HCT116 (cell line): ENCODE measurements at regions not wholly inside any gene's neighbourhood (a gene's known extent, or its start where the extent isn't known, plus 50 kb on each side); places are given as distances from the start of the nearest gene placed in this dataset.

Source experiments
- ATAC-seq: fragments of 200-7000 bp; cut with Tn5 transposase; 2 replicates; pipeline ENCODE4 v1.9.1; 2020; ENCODE audit warnings: mild to moderate bottlenecking, moderate library complexity
- BruUV-seq: library from RNA; stranded (reverse); fragments of 400-500 nt; replicated peaks from 2 replicates; lab custom pipeline; 2021; lab: Mats Ljungman, UMichigan
- CTCF ChIA-PET: fragments of 300-600 bp; sonication (Branson Sonifier 250); formaldehyde crosslinking; loops from one replicate; lab custom pipeline; 2021; ENCODE audit warnings: antibody characterized with exemption; lab: Charles Lee
- POLR2A ChIA-PET: fragments of 300-600, 350-600 bp; sonication (Branson Sonifier 250); formaldehyde crosslinking; loops from one replicate; lab custom pipeline; 2021; ENCODE audit warnings: antibody characterized with exemption; lab: Charles Lee
- RAD21 ChIA-PET, 2 experiments: fragments of 300-600 bp; sonication (Branson Sonifier 250); formaldehyde crosslinking; loops; one replicate each; lab custom pipeline; 2023; ENCODE audit warnings: low total read pairs in 2 of 2; ENCODE audit not compliant: uncharacterized antibody in 2 of 2, unreplicated experiment in 2 of 2, low non-redundant PET in 1 of 2; lab: Charles Lee
- DNase-seq: peaks from one replicate; pipeline ENCODE4 v3.0.0-alpha.2; 2010; ENCODE audit warnings: low read depth, low spot score
- H2AFZ ChIP-seq: fragments of 200-600 bp; shearing (Covaris generic), sonication (generic); 2 replicates; pipeline ENCODE4 v1.6.1; 2017; ENCODE audit warnings: low read depth, mixed run types, mixed read lengths, antibody characterized with exemption, low read length; ENCODE audit not compliant: poor library complexity, severe bottlenecking
- H3K27ac ChIP-seq: 2 replicates; pipeline ENCODE4 v1.5.1; 2012; ENCODE audit warnings: low read depth, low read length
- H3K27me3 ChIP-seq: fragments of 200-600 bp; sonication (generic); 2 replicates; pipeline ENCODE4 v1.6.1; 2016; ENCODE audit warnings: mixed run types, low read length, mixed read lengths; ENCODE audit not compliant: insufficient read depth
- H3K36me3 ChIP-seq, 2 experiments: fragments of 200-500 bp in 1 of 2; fragments of 200-600 bp in 1 of 2; sonication (Bioruptor generic) in 1 of 2; sonication (generic) in 1 of 2; 2 replicates each; pipeline versions ENCODE4 v1.5.1 to v1.6.1; 2014 to 2016; ENCODE audit warnings: low read length in 2 of 2, inconsistent platforms in 1 of 2, mixed read lengths in 1 of 2, mixed run types in 1 of 2; ENCODE audit not compliant: insufficient read depth in 2 of 2, control insufficient read depth in 1 of 2
- H3K4me1 ChIP-seq, 2 experiments: fragments of 200-600 bp in 1 of 2; sonication (generic) in 1 of 2; 2 replicates each; pipeline versions ENCODE4 v1.5.1 to v1.6.1; 2012 to 2017; ENCODE audit warnings: low read length in 2 of 2, inconsistent platforms in 1 of 2, mild to moderate bottlenecking in 1 of 2, mixed read lengths in 1 of 2, mixed run types in 1 of 2, moderate library complexity in 1 of 2; ENCODE audit not compliant: insufficient read depth in 2 of 2, control insufficient read depth in 1 of 2
- H3K4me2 ChIP-seq: fragments of 200-600 bp; sonication (generic); 2 replicates; pipeline ENCODE4 v1.6.1; 2017; ENCODE audit warnings: mixed run types, low read length, mixed read lengths
- H3K4me3 ChIP-seq, 2 experiments: fragments of 200-600 bp in 1 of 2; sonication (generic) in 1 of 2; replicated peaks in 1 of 2; 2 replicates each; pipeline ENCODE4 v1.5.1; 2011 to 2016; ENCODE audit warnings: low read length in 2 of 2, control low read depth in 1 of 2, low read depth in 1 of 2, mild to moderate bottlenecking in 1 of 2, mixed read lengths in 1 of 2, mixed run types in 1 of 2
- H3K79me2 ChIP-seq: fragments of 200-600 bp; sonication (generic); 2 replicates; pipeline ENCODE4 v1.6.1; 2017; ENCODE audit warnings: mild to moderate bottlenecking, mixed run types, low read length, moderate library complexity, mixed read lengths; ENCODE audit not compliant: insufficient read depth
- H3K9ac ChIP-seq: fragments of 200-600 bp; sonication (generic); 2 replicates; pipeline ENCODE4 v1.6.1; 2016; ENCODE audit warnings: low read length, mixed read lengths
- H3K9me2 ChIP-seq: fragments of 200-600 bp; sonication (generic), shearing (Covaris generic); 2 replicates; pipeline ENCODE4 v1.6.1; 2017; ENCODE audit warnings: mixed run types, mild to moderate bottlenecking, moderate library complexity; ENCODE audit not compliant: insufficient read depth
- H3K9me3 ChIP-seq, 2 experiments: fragments of 200-500 bp in 1 of 2; fragments of 200-600 bp in 1 of 2; sonication (Bioruptor generic) in 1 of 2; sonication (generic) in 1 of 2; 2 replicates each; pipeline ENCODE4 v1.6.1; 2014 to 2017; ENCODE audit warnings: low read length in 2 of 2, mixed read lengths in 2 of 2, inconsistent platforms in 1 of 2, low read depth in 1 of 2, mild to moderate bottlenecking in 1 of 2, mixed run types in 1 of 2, moderate library complexity in 1 of 2; ENCODE audit not compliant: control insufficient read depth in 1 of 2, insufficient read depth in 1 of 2
- H4K20me1 ChIP-seq: fragments of 200-600 bp; sonication (generic), shearing (Covaris generic); 2 replicates; pipeline ENCODE4 v1.6.1; 2017; ENCODE audit warnings: mixed run types, mild to moderate bottlenecking, moderate library complexity; ENCODE audit not compliant: insufficient read depth
- CBX3 ChIP-seq: IDR thresholded peaks from 2 replicates; pipeline ENCODE4 v1.6.1; 2012; ENCODE audit warnings: low read depth
- CEBPB ChIP-seq: IDR thresholded peaks from 2 replicates; pipeline ENCODE4 v1.6.1; 2012; ENCODE audit warnings: low read depth
- JUND ChIP-seq: IDR thresholded peaks from 2 replicates; pipeline ENCODE4 v1.6.1; 2012
- MAX ChIP-seq: IDR thresholded peaks from 2 replicates; pipeline ENCODE4 v1.6.1; 2012
- RAD21 ChIP-seq: IDR thresholded peaks from 2 replicates; pipeline ENCODE4 v1.6.1; 2012; ENCODE audit warnings: low read depth, mild to moderate bottlenecking
- REST ChIP-seq: IDR thresholded peaks from 2 replicates; pipeline ENCODE4 v1.6.1; 2012; ENCODE audit warnings: low read depth
- SP1 ChIP-seq: IDR thresholded peaks from 2 replicates; pipeline ENCODE4 v1.6.1; 2012; ENCODE audit warnings: low read depth
- SRF ChIP-seq: IDR thresholded peaks from 2 replicates; pipeline ENCODE4 v1.6.1; 2012; ENCODE audit warnings: low read depth
- TCF7L2 ChIP-seq: IDR thresholded peaks from 2 replicates; pipeline ENCODE4 v1.7.0; 2011; ENCODE audit warnings: borderline replicate concordance, inconsistent platforms; ENCODE audit not compliant: insufficient read depth, insufficient read length; ENCODE audit errors: extremely low read depth
- YY1 ChIP-seq: IDR thresholded peaks from 2 replicates; pipeline ENCODE4 v1.6.1; 2011; ENCODE audit warnings: low read length, low read depth, moderate library complexity, mild to moderate bottlenecking; ENCODE audit not compliant: insufficient replicate concordance; ENCODE audit errors: extremely low read depth
- ZFX ChIP-seq: fragments of 450-650 bp; IDR thresholded peaks from 2 replicates; pipeline ENCODE4 v1.6.1; 2017
- intact Hi-C: fragments of 100-400 bp; cut with micrococcal nuclease; formaldehyde crosslinking; loops from 2 replicates; pipeline ENCODE4 v1.10.0; 2022
- TF ChIP-seq, protein P1 (sequence below): IDR thresholded peaks from 2 replicates; pipeline ENCODE4 v1.6.1; 2011; ENCODE audit warnings: mild to moderate bottlenecking, low read length, moderate library complexity; ENCODE audit not compliant: insufficient replicate concordance; ENCODE audit errors: extremely low read depth
- TF ChIP-seq, protein P2 (sequence below): IDR thresholded peaks from 2 replicates; pipeline ENCODE4 v1.6.1; 2012

- no TSS peak for BruUV-seq
- no peaks in the 10 kb centered on the region for H3K4me1 ChIP-seq
- ChIA-PET POLR2A (no interaction called here), RAD21 (no interaction called here), CTCF (no interaction called here)
- H4K20me1 ChIP-seq = no peaks in the 10 kb centered on the region
- TF ChIP-seq MAX = no peak
- TF ChIP-seq, protein P1, sequence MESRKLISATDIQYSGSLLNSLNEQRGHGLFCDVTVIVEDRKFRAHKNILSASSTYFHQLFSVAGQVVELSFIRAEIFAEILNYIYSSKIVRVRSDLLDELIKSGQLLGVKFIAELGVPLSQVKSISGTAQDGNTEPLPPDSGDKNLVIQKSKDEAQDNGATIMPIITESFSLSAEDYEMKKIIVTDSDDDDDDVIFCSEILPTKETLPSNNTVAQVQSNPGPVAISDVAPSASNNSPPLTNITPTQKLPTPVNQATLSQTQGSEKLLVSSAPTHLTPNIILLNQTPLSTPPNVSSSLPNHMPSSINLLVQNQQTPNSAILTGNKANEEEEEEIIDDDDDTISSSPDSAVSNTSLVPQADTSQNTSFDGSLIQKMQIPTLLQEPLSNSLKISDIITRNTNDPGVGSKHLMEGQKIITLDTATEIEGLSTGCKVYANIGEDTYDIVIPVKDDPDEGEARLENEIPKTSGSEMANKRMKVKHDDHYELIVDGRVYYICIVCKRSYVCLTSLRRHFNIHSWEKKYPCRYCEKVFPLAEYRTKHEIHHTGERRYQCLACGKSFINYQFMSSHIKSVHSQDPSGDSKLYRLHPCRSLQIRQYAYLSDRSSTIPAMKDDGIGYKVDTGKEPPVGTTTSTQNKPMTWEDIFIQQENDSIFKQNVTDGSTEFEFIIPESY = no peak
- TF ChIP-seq SRF = no peak
- no peak for TF ChIP-seq REST
- TF ChIP-seq RAD21 = no peak
- no peak for TF ChIP-seq SP1
- TF ChIP-seq CBX3 = no peak
- TF ChIP-seq YY1 = no peak
- no peak for TF ChIP-seq TCF7L2
- no peak for TF ChIP-seq ZFX
- TF ChIP-seq JUND = no peak
- TF ChIP-seq CEBPB = no peak
- TF ChIP-seq, protein P2, sequence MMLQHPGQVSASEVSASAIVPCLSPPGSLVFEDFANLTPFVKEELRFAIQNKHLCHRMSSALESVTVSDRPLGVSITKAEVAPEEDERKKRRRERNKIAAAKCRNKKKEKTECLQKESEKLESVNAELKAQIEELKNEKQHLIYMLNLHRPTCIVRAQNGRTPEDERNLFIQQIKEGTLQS = no peak
- H3K9me3 ChIP-seq = no peaks in the 10 kb centered on the region
- H3K79me2 ChIP-seq = no peaks in the 10 kb centered on the region
- H3K4me3 ChIP-seq = no peak overlapping the region
- no peak overlapping the region for H3K4me2 ChIP-seq
- DNase-seq (no peak), ATAC-seq (no peak)
- H3K36me3 ChIP-seq = no peaks in the 10 kb centered on the region
- intact Hi-C loops = no loop called here
- H3K27ac ChIP-seq = no peak overlapping the region
- no peaks in the 10 kb centered on the region for H3K27me3 ChIP-seq
- H3K9me2 ChIP-seq = 0 out of 2 replicates have a peak, but pooled peaks cover 3% of the 10 kb centered on the region
- no peak overlapping the region for H3K9ac ChIP-seq
- H2AFZ ChIP-seq = no peak overlapping the region
Measured at GRCh38 chr10:61330669-61331068, 122.5 kb downstream of the TMEM26 start.
